WTC11 (cell line): ENCODE measurements at regions not wholly inside any gene's neighbourhood (a gene's known extent, or its start where the extent isn't known, plus 50 kb on each side); places are given as distances from the start of the nearest gene placed in this dataset.

Experiments used
- ATAC-seq: fragments of 200-7000 bp; cut with Tn5 transposase; 2 replicates; pipeline ENCODE4 v1.10.0; 2021; ENCODE audit warnings: mild to moderate bottlenecking, moderate library complexity
- CTCF ChIA-PET: fragments of 300-600 bp; sonication (Branson Sonifier 250); formaldehyde crosslinking; loops from one replicate; lab custom pipeline; 2021; ENCODE audit warnings: antibody characterized with exemption; lab: Charles Lee
- POLR2A ChIA-PET: fragments of 350-600 bp; sonication (Branson Sonifier 250); formaldehyde crosslinking; loops from one replicate; lab custom pipeline; 2021; ENCODE audit warnings: antibody characterized with exemption; lab: Charles Lee
- DNase-seq: peaks from one replicate; pipeline ENCODE4 v3.0.0; 2021; ENCODE audit warnings: low spot score
- H3K27ac Mint-ChIP-seq: 2 replicates; pipeline ENCODE4 v1.8.0; 2021; ENCODE audit warnings: mixed read lengths
- H3K27me3 Mint-ChIP-seq: 2 replicates; pipeline ENCODE4 v1.8.0; 2021; ENCODE audit warnings: low read depth, mild to moderate bottlenecking, moderate library complexity, mixed read lengths
- H3K36me3 Mint-ChIP-seq: 2 replicates; pipeline ENCODE4 v1.8.0; 2021; ENCODE audit warnings: mixed read lengths
- H3K4me1 Mint-ChIP-seq: 2 replicates; pipeline ENCODE4 v1.8.0; 2022; ENCODE audit warnings: mixed read lengths
- H3K4me3 Mint-ChIP-seq: 2 replicates; pipeline ENCODE4 v1.8.0; 2021; ENCODE audit warnings: mild to moderate bottlenecking, moderate library complexity, mixed read lengths
- H3K9me3 Mint-ChIP-seq: 2 replicates; pipeline ENCODE4 v1.8.0; 2021; ENCODE audit warnings: mixed read lengths
- ATF1 ChIP-seq: sonication (generic); formaldehyde crosslinking; IDR thresholded peaks from 2 replicates; pipeline ENCODE4 v1.8.1; 2023; ENCODE audit warnings: mild to moderate bottlenecking, moderate library complexity, missing genetic modification reagents
- ATF2 ChIP-seq: sonication (generic); formaldehyde crosslinking; IDR thresholded peaks from 2 replicates; pipeline ENCODE4 v1.8.1; 2022; ENCODE audit warnings: low read depth, missing genetic modification reagents, borderline replicate concordance
- CREB1 ChIP-seq: sonication (generic); formaldehyde crosslinking; IDR thresholded peaks from 2 replicates; pipeline ENCODE4 v1.8.0; 2023; ENCODE audit warnings: mild to moderate bottlenecking, missing genetic modification reagents
- CREM ChIP-seq: sonication (generic); formaldehyde crosslinking; IDR thresholded peaks from 2 replicates; pipeline ENCODE4 v1.8.1; 2022; ENCODE audit warnings: mild to moderate bottlenecking, missing genetic modification reagents, moderate library complexity
- E2F5 ChIP-seq: sonication (generic); formaldehyde crosslinking; IDR thresholded peaks from 2 replicates; pipeline ENCODE4 v1.8.1; 2022; ENCODE audit warnings: mild to moderate bottlenecking, moderate library complexity, missing genetic modification reagents
- ERG ChIP-seq: fragments of 250-450 bp; sonication (Bioruptor Pico); IDR thresholded peaks from 2 replicates; pipeline ENCODE4 v1.8.0; 2021; ENCODE audit warnings: mild to moderate bottlenecking
- ESRRA ChIP-seq: sonication (generic); formaldehyde crosslinking; IDR thresholded peaks from 2 replicates; pipeline ENCODE4 v1.8.1; 2022; ENCODE audit warnings: mild to moderate bottlenecking, missing genetic modification reagents, borderline replicate concordance
- HMGXB4 ChIP-seq: sonication (generic); formaldehyde crosslinking; IDR thresholded peaks from 2 replicates; pipeline ENCODE4 v1.8.1; 2023; ENCODE audit warnings: mild to moderate bottlenecking, moderate library complexity, missing genetic modification reagents
- IRF2 ChIP-seq: sonication (generic); formaldehyde crosslinking; IDR thresholded peaks from 2 replicates; pipeline ENCODE4 v1.8.0; 2022; ENCODE audit warnings: low read depth, missing genetic modification reagents, borderline replicate concordance
- MXD4 ChIP-seq: fragments of 250-450 bp; sonication (Bioruptor Pico); IDR thresholded peaks from 2 replicates; pipeline ENCODE4 v1.8.0; 2021; ENCODE audit warnings: mild to moderate bottlenecking, moderate library complexity, borderline replicate concordance
- NR3C1 ChIP-seq: sonication (generic); formaldehyde crosslinking; conservative IDR thresholded peaks from 2 replicates; pipeline ENCODE4 v1.8.1; 2023; ENCODE audit warnings: low read depth, mild to moderate bottlenecking, missing genetic modification reagents
- PRDM15 ChIP-seq: sonication (generic); formaldehyde crosslinking; IDR thresholded peaks from 2 replicates; pipeline ENCODE4 v1.8.0; 2022; ENCODE audit warnings: missing genetic modification reagents
- PRRX2 ChIP-seq: fragments of 250-450 bp; sonication (Bioruptor Pico); IDR thresholded peaks from 2 replicates; pipeline ENCODE4 v1.8.0; 2021; ENCODE audit warnings: mild to moderate bottlenecking
- SP1 ChIP-seq: sonication (generic); formaldehyde crosslinking; conservative IDR thresholded peaks from 2 replicates; pipeline ENCODE4 v1.8.1; 2022; ENCODE audit warnings: missing genetic modification reagents
- ZBTB21 ChIP-seq: sonication (generic); formaldehyde crosslinking; IDR thresholded peaks from 2 replicates; pipeline ENCODE4 v1.8.1; 2023; ENCODE audit warnings: mild to moderate bottlenecking, missing genetic modification reagents, borderline replicate concordance
- ZBTB43 ChIP-seq: sonication (generic); formaldehyde crosslinking; IDR thresholded peaks from 2 replicates; pipeline ENCODE4 v1.8.1; 2023; ENCODE audit warnings: mild to moderate bottlenecking, missing genetic modification reagents
- ZNF138 ChIP-seq: sonication (generic); formaldehyde crosslinking; conservative IDR thresholded peaks from 2 replicates; pipeline ENCODE4 v1.8.1; 2022; ENCODE audit warnings: mild to moderate bottlenecking, moderate library complexity, missing genetic modification reagents
- ZNF281 ChIP-seq: sonication (generic); formaldehyde crosslinking; IDR thresholded peaks from 2 replicates; pipeline ENCODE4 v1.8.0; 2023; ENCODE audit warnings: mild to moderate bottlenecking, missing genetic modification reagents
- ZNF396 ChIP-seq: fragments of 250-450 bp; sonication (Bioruptor Pico); IDR thresholded peaks from 2 replicates; pipeline ENCODE4 v1.8.0; 2021; ENCODE audit warnings: mild to moderate bottlenecking, moderate library complexity, borderline replicate concordance

- no peak for TF ChIP-seq ZNF138 (CRISPR knock-in tag)
- TF ChIP-seq MXD4, result no peak
- TF ChIP-seq ZNF396 (CRISPR knock-in tag), result no peak
- no peak for TF ChIP-seq CREM
- no peak for TF ChIP-seq IRF2
- no peak for TF ChIP-seq ZNF281 (CRISPR knock-in tag)
- TF ChIP-seq PRDM15 (CRISPR knock-in tag), result no peak
- no peak for TF ChIP-seq SP1 (CRISPR knock-in tag)
- no peak for TF ChIP-seq E2F5 (CRISPR knock-in tag)
- TF ChIP-seq NR3C1 (CRISPR knock-in tag), result no peak
These were observed 187.2 kb downstream of the CBLN1 start (continued) for GRCh38 chr16:49094471-49094870.

- ATAC-seq, result no peak
- no peak for DNase-seq
- no peak overlapping the region for H3K4me3 Mint-ChIP-seq
- H3K9me3 Mint-ChIP-seq, result peaks cover 3% of the 10 kb centered on the region; the same call in 1 of the 2 replicates
- no peaks in the 10 kb centered on the region for H3K36me3 Mint-ChIP-seq
- H3K27me3 Mint-ChIP-seq, result no peaks in the 10 kb centered on the region
- H3K27ac Mint-ChIP-seq, result no peak overlapping the region
- peaks cover 7% of the 10 kb centered on the region; the same call in 1 of the 2 replicates for H3K4me1 Mint-ChIP-seq
- ChIA-PET CTCF (interaction anchor here (1.4 to 2.0 kb wide), 3 partner anchors 95 to 259 kb away, joined by 3 to 8 read pairs (median 4); no protein-coding TSS in a partner anchor), POLR2A (no interaction called here)
- TF ChIP-seq PRDM15 (CRISPR knock-in tag) (no peak), ERG (CRISPR knock-in tag) (no peak), ZNF396 (CRISPR knock-in tag) (no peak), ATF2 (CRISPR knock-in tag) (no peak), ZBTB43 (no peak), ESRRA (CRISPR knock-in tag) (no peak), PRRX2 (no peak), CREB1 (CRISPR knock-in tag) (no peak), HMGXB4 (CRISPR knock-in tag) (no peak), ZBTB21 (no peak), ATF1 (CRISPR knock-in tag) (no peak), IRF2 (no peak)
These were observed 187.7 kb downstream of the CBLN1 start for GRCh38 chr16:49093939-49094338.
